SK-N-SH treated with all-trans-retinoic acid at 6 μM for 48 hours (cell line): ENCODE measurements at regions not wholly inside any gene's neighbourhood (a gene's known extent, or its start where the extent isn't known, plus 50 kb on each side); places are given as distances from the start of the nearest gene placed in this dataset.

ENCODE experiments used
- ATAC-seq: fragments of 200-7000 bp; cut with Tn5 transposase; 3 replicates; pipeline ENCODE4 v1.9.1; 2020; ENCODE audit warnings: mild to moderate bottlenecking, moderate library complexity
- BACH2 ChIP-seq: fragments of 250-450 bp; sonication (Bioruptor Pico); IDR thresholded peaks from 2 replicates; pipeline ENCODE4 v1.9.0; 2021; ENCODE audit warnings: mild to moderate bottlenecking, borderline replicate concordance
- CREB5 ChIP-seq: fragments of 250-450 bp; sonication (Bioruptor Pico); IDR thresholded peaks from 2 replicates; pipeline ENCODE4 v1.5.1; 2020; ENCODE audit warnings: low read depth, mild to moderate bottlenecking, moderate library complexity
- CSDC2 ChIP-seq: fragments of 250-450 bp; sonication (Bioruptor Pico); IDR thresholded peaks from 2 replicates; pipeline ENCODE4 v1.5.0; 2020; ENCODE audit warnings: mild to moderate bottlenecking, moderate library complexity
- CSRNP3 ChIP-seq: fragments of 250-450 bp; sonication (Bioruptor Pico); IDR thresholded peaks from 2 replicates; pipeline ENCODE4 v1.5.1; 2021; ENCODE audit warnings: mild to moderate bottlenecking, moderate library complexity
- ESRRG ChIP-seq: fragments of 250-450 bp; sonication (Bioruptor Pico); IDR thresholded peaks from 2 replicates; pipeline ENCODE4 v1.6.1; 2021; ENCODE audit warnings: mild to moderate bottlenecking
- GLIS3 ChIP-seq: fragments of 250-450 bp; sonication (Bioruptor Pico); IDR thresholded peaks from 2 replicates; pipeline ENCODE4 v1.5.0; 2020; ENCODE audit warnings: mild to moderate bottlenecking, moderate library complexity
- ISL1 ChIP-seq: fragments of 250-450 bp; sonication (Bioruptor Pico); IDR thresholded peaks from 2 replicates; pipeline ENCODE4 v2.1.2; 2022; ENCODE audit warnings: mild to moderate bottlenecking, moderate library complexity
- OSR1 ChIP-seq: fragments of 250-450 bp; sonication (Bioruptor Pico); IDR thresholded peaks from 2 replicates; pipeline ENCODE4 v1.8.0; 2022; ENCODE audit warnings: moderate library complexity, mild to moderate bottlenecking, inconsistent platforms
- PPARA ChIP-seq: fragments of 250-450 bp; sonication (Bioruptor Pico); IDR thresholded peaks from 2 replicates; pipeline ENCODE4 v1.5.0; 2020; ENCODE audit warnings: mild to moderate bottlenecking, borderline replicate concordance
- RARB ChIP-seq: fragments of 250-450 bp; sonication (Bioruptor Pico); IDR thresholded peaks from 2 replicates; pipeline ENCODE4 v1.8.0; 2021; ENCODE audit warnings: mild to moderate bottlenecking, moderate library complexity
- SNAI2 ChIP-seq: fragments of 250-450 bp; sonication (Bioruptor Pico); IDR thresholded peaks from 2 replicates; pipeline ENCODE4 v1.5.0; 2020; ENCODE audit warnings: mild to moderate bottlenecking, moderate library complexity
- TCF4 ChIP-seq: fragments of 250-450 bp; sonication (Bioruptor Pico); IDR thresholded peaks from 2 replicates; pipeline ENCODE4 v1.8.0; 2021; ENCODE audit warnings: mild to moderate bottlenecking, moderate library complexity, borderline replicate concordance
- TOX ChIP-seq: fragments of 250-450 bp; sonication (Bioruptor Pico); IDR thresholded peaks from 2 replicates; pipeline ENCODE4 v1.8.0; 2021; ENCODE audit warnings: mild to moderate bottlenecking, moderate library complexity, borderline replicate concordance
- ZC3H10 ChIP-seq: fragments of 250-450 bp; sonication (Bioruptor Pico); IDR thresholded peaks from 2 replicates; pipeline ENCODE4 v1.5.1; 2021; ENCODE audit warnings: mild to moderate bottlenecking, moderate library complexity
- ZFP3 ChIP-seq: fragments of 250-450 bp; sonication (Bioruptor Pico); IDR thresholded peaks from 2 replicates; pipeline ENCODE4 v1.5.0; 2020; ENCODE audit warnings: mild to moderate bottlenecking, moderate library complexity
- ZFP30 ChIP-seq: fragments of 450-650 bp; formaldehyde crosslinking; IDR thresholded peaks from 2 replicates; pipeline ENCODE4 v1.5.0; 2022; ENCODE audit warnings: mild to moderate bottlenecking, moderate library complexity
- ZNF565 ChIP-seq: fragments of 450-650 bp; formaldehyde crosslinking; conservative IDR thresholded peaks from 2 replicates; pipeline ENCODE4 v1.5.0; 2020; ENCODE audit warnings: low read depth, mild to moderate bottlenecking, moderate library complexity
- ZNF70 ChIP-seq: fragments of 450-650 bp; formaldehyde crosslinking; IDR thresholded peaks from 2 replicates; pipeline ENCODE4 v1.5.0; 2020; ENCODE audit warnings: mild to moderate bottlenecking, moderate library complexity
- ZNF8 ChIP-seq: fragments of 450-650 bp; formaldehyde crosslinking; IDR thresholded peaks from 2 replicates; pipeline ENCODE4 v1.5.0; 2020; ENCODE audit warnings: mild to moderate bottlenecking, moderate library complexity
- TF ChIP-seq, protein P1 (sequence below): fragments of 250-450 bp; sonication (Bioruptor Pico); IDR thresholded peaks from 2 replicates; pipeline ENCODE4 v1.5.0; 2020; ENCODE audit warnings: mild to moderate bottlenecking, moderate library complexity
- TF ChIP-seq, protein P2 (sequence below): fragments of 250-450 bp; sonication (Bioruptor Pico); IDR thresholded peaks from 2 replicates; pipeline ENCODE4 v1.8.0; 2021; ENCODE audit warnings: low read depth, mild to moderate bottlenecking, moderate library complexity, borderline replicate concordance
- TF ChIP-seq, protein P3 (sequence below): fragments of 250-450 bp; sonication (Bioruptor Pico); IDR thresholded peaks from 2 replicates; pipeline ENCODE4 v1.8.0; 2020; ENCODE audit warnings: mild to moderate bottlenecking, moderate library complexity, borderline replicate concordance

- no peak for ATAC-seq
These were observed 584.2 kb upstream of the SLITRK1 start for GRCh38 chr13:84466461-84466860.

DNA sequence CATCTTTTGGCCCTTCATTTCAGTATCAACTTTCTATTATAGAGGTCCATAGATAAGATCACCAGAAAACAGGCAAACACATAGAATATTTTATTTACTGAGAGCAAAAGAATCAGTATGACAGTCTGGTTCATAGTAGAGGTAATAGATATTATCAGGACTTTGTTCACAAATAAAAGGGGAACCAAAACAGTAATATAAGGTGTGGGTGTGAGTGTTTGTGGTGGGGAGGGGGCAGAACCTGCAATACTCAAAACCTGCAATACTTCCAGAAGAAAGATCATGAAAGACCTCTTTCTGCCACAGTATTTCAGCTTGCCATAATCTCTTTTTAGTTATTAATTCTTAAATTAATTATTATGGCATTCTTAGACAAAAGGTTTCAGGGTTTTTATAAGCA, 578.7 kb upstream of the SLITRK1 start:
- no peak for ATAC-seq
- TF ChIP-seq TOX (CRISPR knock-in tag) (no peak), PPARA (no peak), ISL1 (no peak), RARB (CRISPR knock-in tag) (no peak), BACH2 (CRISPR knock-in tag) (no peak), TCF4 (CRISPR knock-in tag) (no peak), SNAI2 (CRISPR knock-in tag) (no peak), ZNF8 (no peak), ZNF565 (CRISPR knock-in tag) (no peak), ZFP3 (CRISPR knock-in tag) (no peak), OSR1 (CRISPR knock-in tag) (no peak), CREB5 (CRISPR knock-in tag) (no peak), ZC3H10 (CRISPR knock-in tag) (no peak), ESRRG (CRISPR knock-in tag) (no peak), ZFP30 (CRISPR knock-in tag) (no peak)
- TF ChIP-seq, protein P1, sequence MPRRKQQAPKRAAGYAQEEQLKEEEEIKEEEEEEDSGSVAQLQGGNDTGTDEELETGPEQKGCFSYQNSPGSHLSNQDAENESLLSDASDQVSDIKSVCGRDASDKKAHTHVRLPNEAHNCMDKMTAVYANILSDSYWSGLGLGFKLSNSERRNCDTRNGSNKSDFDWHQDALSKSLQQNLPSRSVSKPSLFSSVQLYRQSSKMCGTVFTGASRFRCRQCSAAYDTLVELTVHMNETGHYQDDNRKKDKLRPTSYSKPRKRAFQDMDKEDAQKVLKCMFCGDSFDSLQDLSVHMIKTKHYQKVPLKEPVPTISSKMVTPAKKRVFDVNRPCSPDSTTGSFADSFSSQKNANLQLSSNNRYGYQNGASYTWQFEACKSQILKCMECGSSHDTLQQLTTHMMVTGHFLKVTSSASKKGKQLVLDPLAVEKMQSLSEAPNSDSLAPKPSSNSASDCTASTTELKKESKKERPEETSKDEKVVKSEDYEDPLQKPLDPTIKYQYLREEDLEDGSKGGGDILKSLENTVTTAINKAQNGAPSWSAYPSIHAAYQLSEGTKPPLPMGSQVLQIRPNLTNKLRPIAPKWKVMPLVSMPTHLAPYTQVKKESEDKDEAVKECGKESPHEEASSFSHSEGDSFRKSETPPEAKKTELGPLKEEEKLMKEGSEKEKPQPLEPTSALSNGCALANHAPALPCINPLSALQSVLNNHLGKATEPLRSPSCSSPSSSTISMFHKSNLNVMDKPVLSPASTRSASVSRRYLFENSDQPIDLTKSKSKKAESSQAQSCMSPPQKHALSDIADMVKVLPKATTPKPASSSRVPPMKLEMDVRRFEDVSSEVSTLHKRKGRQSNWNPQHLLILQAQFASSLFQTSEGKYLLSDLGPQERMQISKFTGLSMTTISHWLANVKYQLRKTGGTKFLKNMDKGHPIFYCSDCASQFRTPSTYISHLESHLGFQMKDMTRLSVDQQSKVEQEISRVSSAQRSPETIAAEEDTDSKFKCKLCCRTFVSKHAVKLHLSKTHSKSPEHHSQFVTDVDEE = no peak

More at GRCh38 chr13:84466461-84466860, 584.2 kb upstream of the SLITRK1 start:
- TF ChIP-seq OSR1 (CRISPR knock-in tag) = no peak
- no peak for TF ChIP-seq PPARA
- no peak for TF ChIP-seq ZNF565 (CRISPR knock-in tag)
- TF ChIP-seq ISL1 = no peak
- no peak for TF ChIP-seq TCF4 (CRISPR knock-in tag)
- no peak for TF ChIP-seq CSDC2 (CRISPR knock-in tag)
- TF ChIP-seq SNAI2 (CRISPR knock-in tag) = no peak
- no peak for TF ChIP-seq CSRNP3 (CRISPR knock-in tag)
- no peak for TF ChIP-seq ZNF70 (CRISPR knock-in tag)
- TF ChIP-seq RARB (CRISPR knock-in tag) = no peak
- no peak for TF ChIP-seq ESRRG (CRISPR knock-in tag)
- no peak for TF ChIP-seq ZFP3 (CRISPR knock-in tag)
- no peak for TF ChIP-seq TOX (CRISPR knock-in tag)
- TF ChIP-seq ZFP30 (CRISPR knock-in tag) = no peak
- TF ChIP-seq, protein P2, sequence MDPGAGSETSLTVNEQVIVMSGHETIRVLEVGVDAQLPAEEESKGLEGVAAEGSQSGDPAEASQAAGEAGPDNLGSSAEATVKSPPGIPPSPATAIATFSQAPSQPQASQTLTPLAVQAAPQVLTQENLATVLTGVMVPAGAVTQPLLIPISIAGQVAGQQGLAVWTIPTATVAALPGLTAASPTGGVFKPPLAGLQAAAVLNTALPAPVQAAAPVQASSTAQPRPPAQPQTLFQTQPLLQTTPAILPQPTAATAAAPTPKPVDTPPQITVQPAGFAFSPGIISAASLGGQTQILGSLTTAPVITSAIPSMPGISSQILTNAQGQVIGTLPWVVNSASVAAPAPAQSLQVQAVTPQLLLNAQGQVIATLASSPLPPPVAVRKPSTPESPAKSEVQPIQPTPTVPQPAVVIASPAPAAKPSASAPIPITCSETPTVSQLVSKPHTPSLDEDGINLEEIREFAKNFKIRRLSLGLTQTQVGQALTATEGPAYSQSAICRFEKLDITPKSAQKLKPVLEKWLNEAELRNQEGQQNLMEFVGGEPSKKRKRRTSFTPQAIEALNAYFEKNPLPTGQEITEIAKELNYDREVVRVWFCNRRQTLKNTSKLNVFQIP (CRISPR knock-in tag) = no peak
- TF ChIP-seq, protein P3, sequence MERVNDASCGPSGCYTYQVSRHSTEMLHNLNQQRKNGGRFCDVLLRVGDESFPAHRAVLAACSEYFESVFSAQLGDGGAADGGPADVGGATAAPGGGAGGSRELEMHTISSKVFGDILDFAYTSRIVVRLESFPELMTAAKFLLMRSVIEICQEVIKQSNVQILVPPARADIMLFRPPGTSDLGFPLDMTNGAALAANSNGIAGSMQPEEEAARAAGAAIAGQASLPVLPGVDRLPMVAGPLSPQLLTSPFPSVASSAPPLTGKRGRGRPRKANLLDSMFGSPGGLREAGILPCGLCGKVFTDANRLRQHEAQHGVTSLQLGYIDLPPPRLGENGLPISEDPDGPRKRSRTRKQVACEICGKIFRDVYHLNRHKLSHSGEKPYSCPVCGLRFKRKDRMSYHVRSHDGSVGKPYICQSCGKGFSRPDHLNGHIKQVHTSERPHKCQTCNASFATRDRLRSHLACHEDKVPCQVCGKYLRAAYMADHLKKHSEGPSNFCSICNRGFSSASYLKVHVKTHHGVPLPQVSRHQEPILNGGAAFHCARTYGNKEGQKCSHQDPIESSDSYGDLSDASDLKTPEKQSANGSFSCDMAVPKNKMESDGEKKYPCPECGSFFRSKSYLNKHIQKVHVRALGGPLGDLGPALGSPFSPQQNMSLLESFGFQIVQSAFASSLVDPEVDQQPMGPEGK (CRISPR knock-in tag) = no peak
- TF ChIP-seq CREB5 (CRISPR knock-in tag) = no peak
- no peak for TF ChIP-seq GLIS3 (CRISPR knock-in tag)
- TF ChIP-seq BACH2 (CRISPR knock-in tag) = no peak
- no peak for TF ChIP-seq ZC3H10 (CRISPR knock-in tag)
